Amygdala (tissue), 56 donors: ENCODE measurements at regions not wholly inside any gene's neighbourhood (a gene's known extent, or its start where the extent isn't known, plus 50 kb on each side); places are given as distances from the start of the nearest gene placed in this dataset.
"Not testable (repeated sequence)": the region's sequence is repeated elsewhere in the genome, so short reads cannot be mapped to it uniquely, and the experiment has no call there.

Experiments
- DNase-seq, 56 donors: peaks; one replicate each; lab custom pipeline; 2025; lab: John Stamatoyannopoulos, UW

DNA sequence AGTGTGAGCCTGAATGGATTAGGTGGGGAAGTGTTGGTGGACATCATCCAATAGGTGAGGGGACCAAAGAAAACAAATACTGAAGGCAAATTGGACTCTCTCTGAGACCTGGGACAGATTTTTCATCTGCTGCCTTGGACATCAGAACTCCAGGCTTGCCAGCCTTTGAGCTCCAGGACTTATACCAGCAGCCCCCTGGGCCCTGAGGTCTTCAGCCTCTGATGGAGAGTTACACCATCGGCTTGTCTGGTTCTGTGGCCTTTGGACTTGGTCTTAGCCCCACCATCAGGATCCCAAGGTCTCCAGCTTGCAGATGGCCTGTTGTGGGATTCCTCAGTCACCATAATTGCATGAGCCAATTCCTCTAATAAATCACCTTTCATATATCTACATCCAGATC lies 80.8 kb upstream of the SLC8A3 start:
- no peak for DNase-seq

DNA sequence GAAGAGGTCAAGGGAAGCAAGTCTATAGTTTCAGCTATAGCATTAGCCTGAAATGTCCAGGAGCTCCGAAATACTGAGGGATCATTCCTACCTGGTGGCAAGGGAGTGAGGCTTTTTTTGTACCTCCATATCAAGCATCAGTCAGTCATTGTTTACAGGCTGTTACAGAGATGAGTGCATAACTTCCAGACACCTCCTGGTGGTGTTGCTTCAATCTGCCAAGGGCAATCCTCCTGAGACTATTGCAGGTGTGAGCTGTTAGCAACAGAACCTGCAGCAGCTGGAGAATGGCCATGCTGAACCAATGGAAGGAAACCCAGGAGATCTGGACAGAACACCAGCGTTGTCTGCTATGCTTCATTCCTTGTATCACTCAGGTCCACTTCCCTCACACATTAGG lies 80.0 kb upstream of the SLC8A3 start:
- DNase-seq, result no peak

DNA sequence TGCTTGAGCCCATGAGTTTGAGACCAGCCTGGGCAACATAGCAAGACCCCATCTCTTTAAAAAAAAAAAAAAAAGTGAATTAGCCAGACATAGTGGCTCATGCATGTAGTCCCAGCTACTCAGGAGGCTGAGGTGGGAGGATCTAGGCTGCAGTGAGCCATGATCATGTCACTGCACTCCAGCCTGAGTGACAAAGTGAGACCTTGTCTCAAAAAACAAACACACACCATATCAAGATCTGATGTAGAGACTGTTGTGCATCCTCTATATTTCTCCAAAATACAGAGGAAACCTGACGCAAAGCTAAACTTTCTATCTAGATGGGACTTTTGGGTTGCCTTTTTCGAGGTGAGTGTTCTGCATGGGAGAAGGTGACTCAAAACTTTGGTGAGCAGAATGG lies 77.4 kb upstream of the SLC8A3 start:
- no peak for DNase-seq

DNA sequence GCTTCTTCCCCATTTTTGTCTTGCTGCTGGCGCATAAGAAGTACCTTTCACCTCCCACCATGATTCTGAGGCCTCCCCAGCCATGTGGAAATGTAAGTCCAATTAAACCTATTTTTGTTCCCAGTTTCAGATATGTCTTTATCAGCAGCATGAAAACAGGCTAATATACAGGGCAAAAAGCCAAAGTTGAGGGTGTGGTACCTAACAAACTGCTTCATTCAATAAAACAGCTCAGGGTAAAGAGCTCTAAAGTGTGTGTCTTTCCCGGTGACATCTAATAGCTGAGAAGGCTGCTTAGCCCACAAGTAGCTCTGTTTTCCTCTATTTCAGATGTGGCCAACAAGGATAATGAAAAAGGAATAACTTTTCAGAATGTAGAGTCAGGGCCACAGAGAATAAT lies 76.7 kb upstream of the SLC8A3 start:
- no peak for DNase-seq

DNA sequence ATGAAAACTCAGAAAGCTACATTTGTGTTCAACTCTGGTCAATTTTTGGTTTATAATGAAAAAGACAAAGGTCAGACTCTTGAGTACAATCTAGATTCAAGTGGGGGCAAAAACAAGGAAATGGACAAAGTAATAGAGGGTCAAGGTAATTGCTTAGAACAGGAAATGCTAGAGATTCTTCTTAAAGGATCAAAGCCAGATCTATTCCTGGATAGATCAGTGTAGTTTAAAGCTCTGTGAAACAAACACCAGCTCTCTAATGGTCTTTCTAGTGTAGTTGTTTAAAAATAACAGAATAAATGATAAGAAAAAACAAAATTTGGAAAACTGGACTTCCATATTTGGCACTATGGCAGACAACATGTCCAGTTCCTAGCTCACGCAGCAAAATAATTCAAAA lies 70.7 kb upstream of the SLC8A3 start:
- DNase-seq, result no peak

DNA sequence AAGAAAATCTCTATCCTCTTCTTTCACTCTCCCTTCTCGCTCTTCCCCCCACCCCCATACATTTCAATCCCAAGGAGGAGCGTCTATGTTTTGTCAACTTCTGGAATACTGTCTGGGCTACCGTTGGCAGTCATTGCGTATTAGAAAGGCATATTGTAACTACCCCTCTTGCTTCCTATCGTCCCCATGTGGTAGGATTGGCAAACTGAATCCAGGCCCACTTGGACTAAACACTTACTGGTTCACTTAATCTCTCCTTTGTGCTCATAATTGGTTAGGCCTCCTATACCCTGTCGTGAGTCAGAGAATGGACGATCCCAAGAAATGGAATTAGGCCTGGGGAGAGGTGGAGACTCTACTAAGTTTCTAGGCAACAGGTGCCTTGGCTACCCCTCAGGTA lies 68.8 kb upstream of the SLC8A3 start:
- no peak for DNase-seq

DNA sequence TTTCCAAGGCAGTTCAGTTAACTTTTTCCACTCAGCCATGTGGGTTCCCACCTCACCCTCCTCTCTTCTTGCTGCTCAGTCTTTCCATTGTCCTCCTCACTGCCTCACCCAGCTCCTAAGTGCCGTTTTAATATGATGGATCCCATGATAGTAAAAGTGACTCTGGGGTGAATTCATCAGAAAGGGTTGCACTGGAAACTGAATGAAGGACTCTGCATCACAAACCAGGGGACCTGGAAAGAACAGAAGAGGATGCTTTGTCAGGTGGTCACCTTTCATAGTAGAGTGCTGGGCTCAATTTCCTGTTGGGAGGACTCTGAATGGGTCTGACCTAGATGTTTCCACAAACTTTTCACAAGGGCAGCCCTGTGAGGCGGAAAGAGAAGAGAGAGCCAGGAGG lies 67.8 kb upstream of the SLC8A3 start:
- DNase-seq, result no peak

DNA sequence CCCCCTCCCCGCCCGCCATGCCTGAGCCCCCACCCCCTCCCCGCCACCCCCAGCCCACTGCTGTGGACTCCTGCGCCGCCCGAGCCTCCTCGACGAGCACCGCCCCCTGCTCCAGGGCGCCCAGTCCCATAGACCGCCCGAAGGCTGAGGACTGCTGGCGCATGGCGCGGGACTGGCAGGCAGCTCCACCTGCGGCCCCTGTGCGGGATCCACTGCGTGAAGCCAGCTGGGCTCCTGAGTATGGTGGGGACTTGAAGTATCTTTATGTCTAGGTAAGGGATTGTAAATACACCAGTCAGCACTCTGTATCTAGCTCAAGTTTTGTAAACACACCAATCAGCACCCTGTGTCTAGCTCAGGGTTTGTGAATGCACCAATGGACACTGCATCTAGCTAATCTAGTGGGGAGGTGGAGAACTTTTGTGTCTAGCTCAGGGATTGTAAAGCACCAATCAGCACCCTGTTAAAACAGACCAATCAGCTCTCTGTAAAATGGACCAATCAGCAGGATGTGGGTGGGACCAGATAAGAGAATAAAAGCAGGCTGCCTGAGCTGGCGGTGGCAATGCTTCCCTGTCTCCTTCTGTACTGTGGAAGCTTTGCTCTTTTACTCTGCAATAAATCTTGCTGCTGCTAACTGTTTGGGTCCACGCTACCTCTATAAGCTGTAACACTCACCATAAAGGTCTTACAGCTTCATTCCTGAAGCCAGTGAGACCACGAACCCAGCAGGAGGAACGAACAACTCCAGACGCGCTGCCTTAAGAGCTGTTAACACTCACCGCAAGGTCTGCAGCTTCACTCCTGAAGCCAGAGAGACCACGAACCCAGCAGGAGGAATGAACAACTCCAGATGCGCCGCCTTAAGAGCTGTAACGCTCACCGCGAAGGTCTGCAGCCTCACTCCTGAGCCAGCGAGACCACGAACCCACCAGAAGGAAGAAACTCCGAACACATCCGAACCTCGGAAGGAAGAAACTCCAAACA lies 66.6 kb upstream of the SLC8A3 start:
- peak in 2 of 56 donors; percentile 2 to 17 for DNase-seq

DNA sequence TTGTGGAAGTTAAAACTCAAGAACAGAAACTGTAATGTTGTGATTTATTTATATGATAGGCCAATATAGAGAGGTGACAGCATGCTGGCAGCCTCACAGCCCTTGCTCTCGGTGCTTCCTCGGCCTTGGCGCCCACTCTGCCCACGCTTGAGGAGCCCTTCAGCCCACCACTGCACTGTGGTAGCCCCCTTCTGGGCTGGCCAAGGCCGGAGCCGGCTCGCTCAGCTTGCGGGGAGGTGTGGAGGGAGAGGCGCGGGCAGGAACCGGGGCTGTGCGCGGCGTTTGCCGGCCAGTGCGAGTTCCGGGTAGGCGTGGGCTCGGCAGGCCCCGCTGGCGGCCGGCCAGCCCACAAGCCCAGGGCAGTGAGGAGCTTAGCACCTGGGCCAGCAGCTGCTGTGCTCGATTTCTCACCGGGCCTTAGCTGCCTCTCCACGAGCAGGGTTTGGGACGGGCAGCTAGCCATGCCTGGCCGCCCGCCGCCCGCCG lies 65.8 kb upstream of the SLC8A3 start:
- peak in 5 of 56 donors; percentile 1 to 7 (median 4) for DNase-seq

DNA sequence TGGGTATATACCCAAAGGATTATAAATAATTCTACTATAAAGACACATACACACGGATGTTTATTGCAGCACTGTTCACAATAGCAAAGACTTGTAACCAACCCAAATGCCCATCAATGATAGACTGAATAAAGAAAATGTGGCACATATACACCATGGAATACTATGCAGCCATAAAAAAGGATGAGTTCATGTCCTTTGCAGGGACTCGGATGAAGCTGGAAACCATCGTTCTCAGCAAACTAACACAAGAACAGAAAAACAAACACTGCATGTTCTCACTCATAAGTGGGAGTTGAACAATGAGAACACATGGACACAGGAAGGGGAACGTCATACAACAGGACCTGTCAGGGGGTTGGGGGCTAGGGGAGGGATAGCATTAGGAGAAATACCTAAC lies 64.8 kb upstream of the SLC8A3 start:
- not testable (repeated sequence) for DNase-seq

DNA sequence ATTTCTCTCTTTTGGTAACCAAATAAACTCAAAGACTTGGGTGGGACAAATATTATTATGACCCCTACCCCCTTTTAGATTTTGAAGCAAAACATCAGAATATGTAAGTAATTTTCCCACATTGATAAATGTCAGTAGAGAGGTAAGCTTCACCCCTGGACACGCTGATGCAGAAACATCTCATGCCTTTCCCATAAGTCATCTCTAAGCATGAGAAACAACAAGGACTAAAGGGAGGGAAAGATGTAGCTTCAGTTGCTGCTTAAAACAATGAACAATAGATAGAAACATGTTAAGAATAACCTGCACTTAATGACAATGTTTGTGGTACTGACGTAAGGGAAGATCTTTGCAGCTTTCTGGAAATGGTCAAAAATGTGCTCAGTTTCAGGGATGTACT lies 56.3 kb upstream of the SLC8A3 start:
- DNase-seq, result no peak

DNA sequence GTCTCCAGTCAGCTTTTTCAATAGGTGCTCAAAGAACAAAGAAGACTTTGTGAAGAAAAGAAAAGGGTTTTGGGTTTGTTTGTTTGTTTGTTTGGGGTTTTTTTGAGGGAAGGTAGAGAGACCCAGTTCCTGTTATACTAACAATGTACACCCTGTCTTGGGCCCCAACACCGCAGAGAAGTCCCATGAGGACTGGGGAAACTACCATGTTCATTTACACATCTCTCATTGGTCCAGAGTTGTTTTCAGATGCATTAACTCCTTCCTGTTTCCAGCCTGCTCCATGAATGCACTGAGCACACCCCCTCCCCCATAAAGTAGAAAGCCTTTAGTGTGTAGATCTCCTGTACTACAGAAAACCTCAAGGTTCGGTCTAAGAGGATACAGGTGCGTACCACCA lies 51.1 kb upstream of the SLC8A3 start:
- no peak for DNase-seq

DNA sequence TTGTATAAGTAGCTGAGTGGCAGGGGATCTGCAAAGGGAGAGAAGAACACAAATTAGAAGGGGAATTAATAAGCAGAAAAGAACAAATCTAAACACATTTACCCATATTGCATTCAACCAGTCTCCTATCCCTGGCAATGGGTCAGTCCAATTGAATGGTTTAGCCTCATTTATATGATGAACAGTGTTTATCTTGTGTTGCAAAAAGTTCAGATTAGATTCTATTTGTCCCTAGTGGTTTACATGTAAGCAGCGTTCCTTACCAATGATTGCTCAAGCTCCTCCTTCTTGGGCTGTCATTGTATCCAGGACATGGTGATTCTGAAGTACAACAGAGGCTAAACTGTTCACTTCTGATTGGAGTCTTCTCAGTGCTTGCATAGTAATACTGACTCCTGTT lies 49.9 kb upstream of the SLC8A3 start:
- not testable (repeated sequence) for DNase-seq
